ENCODE measurements at regions not wholly inside any gene's neighbourhood (a gene's known extent, or its start where the extent isn't known, plus 50 kb on each side); places are given as distances from the start of the nearest gene placed in this dataset.

GRCh38 chr4:11037637-11038036, 353.1 kb upstream of the CLNK start:
- H3K4me1 ChIP-seq = no peaks in the 10 kb centered on the region
- no peak for TF ChIP-seq CTCF (IDR thresholded peaks at IDR 0.05)
- no peak for TF ChIP-seq POLR2A (IDR thresholded peaks at IDR 0.05)
- H3K9me3 ChIP-seq = no peaks in the 10 kb centered on the region
- H3K27ac ChIP-seq = no peak overlapping the region
- no peak for DNase-seq
- no peak overlapping the region for H3K4me3 ChIP-seq
- H3K27me3 ChIP-seq = no peaks in the 10 kb centered on the region
- H3K36me3 ChIP-seq = no peaks in the 10 kb centered on the region

GRCh38 chr4:11028334-11028733, 343.8 kb upstream of the CLNK start:
- no peak overlapping the region for H3K27ac ChIP-seq
- no peak for TF ChIP-seq POLR2A (IDR thresholded peaks at IDR 0.05)
- TF ChIP-seq CTCF (IDR thresholded peaks at IDR 0.05) = no peak

GRCh38 chr4:11021333-11021732, 336.8 kb upstream of the CLNK start:
- no peak overlapping the region for H3K27ac ChIP-seq
- no peaks in the 10 kb centered on the region for H3K36me3 ChIP-seq
- no peaks in the 10 kb centered on the region for H3K27me3 ChIP-seq
- no peak for DNase-seq
- H3K4me3 ChIP-seq = no peak overlapping the region
- H3K9me3 ChIP-seq = no peaks in the 10 kb centered on the region
- no peaks in the 10 kb centered on the region for H3K4me1 ChIP-seq
- TF ChIP-seq CTCF (IDR thresholded peaks at IDR 0.05) (no peak), POLR2A (IDR thresholded peaks at IDR 0.05) (no peak)

More at GRCh38 chr4:11028334-11028733, 343.8 kb upstream of the CLNK start:
- no peaks in the 10 kb centered on the region for H3K9me3 ChIP-seq
- H3K4me1 ChIP-seq = no peaks in the 10 kb centered on the region
- no peaks in the 10 kb centered on the region for H3K27me3 ChIP-seq
- DNase-seq = no peak
- H3K36me3 ChIP-seq = no peaks in the 10 kb centered on the region
- H3K4me3 ChIP-seq = no peak overlapping the region

GRCh38 chr4:11019451-11020240, 335.1 kb upstream of the CLNK start:
- Histone ChIP-seq H3K9me3 (no peaks in the 10 kb centered on the region), H3K4me1 (no peaks in the 10 kb centered on the region), H3K36me3 (no peaks in the 10 kb centered on the region), H3K4me3 (no peak overlapping the region), H3K27me3 (no peaks in the 10 kb centered on the region), H3K27ac (no peak overlapping the region)
- no peak for DNase-seq
- TF ChIP-seq CTCF (IDR thresholded peaks at IDR 0.05) (no peak), POLR2A (IDR thresholded peaks at IDR 0.05) (no peak)

GRCh38 chr4:11014199-11014598, 329.6 kb upstream of the CLNK start:
- H3K9me3 ChIP-seq = no peaks in the 10 kb centered on the region
- no peak for DNase-seq
- TF ChIP-seq POLR2A (IDR thresholded peaks at IDR 0.05) (no peak), CTCF (IDR thresholded peaks at IDR 0.05) (no peak)

More at GRCh38 chr4:11014199-11014598, 329.6 kb upstream of the CLNK start:
- no peaks in the 10 kb centered on the region for H3K27me3 ChIP-seq
- H3K4me1 ChIP-seq = no peaks in the 10 kb centered on the region
- no peak overlapping the region for H3K4me3 ChIP-seq
- H3K27ac ChIP-seq = no peak overlapping the region
- no peaks in the 10 kb centered on the region for H3K36me3 ChIP-seq
